Eye (tissue), 1 donor: ENCODE measurements at regions not wholly inside any gene's neighbourhood (a gene's known extent, or its start where the extent isn't known, plus 50 kb on each side); places are given as distances from the start of the nearest gene placed in this dataset.
"Not testable (repeated sequence)": the region's sequence is repeated elsewhere in the genome, so short reads cannot be mapped to it uniquely, and the experiment has no call there.

Experiments
- DNase-seq: peaks from one replicate; pipeline ENCODE4 v3.0.0-alpha.2; 2015

DNA sequence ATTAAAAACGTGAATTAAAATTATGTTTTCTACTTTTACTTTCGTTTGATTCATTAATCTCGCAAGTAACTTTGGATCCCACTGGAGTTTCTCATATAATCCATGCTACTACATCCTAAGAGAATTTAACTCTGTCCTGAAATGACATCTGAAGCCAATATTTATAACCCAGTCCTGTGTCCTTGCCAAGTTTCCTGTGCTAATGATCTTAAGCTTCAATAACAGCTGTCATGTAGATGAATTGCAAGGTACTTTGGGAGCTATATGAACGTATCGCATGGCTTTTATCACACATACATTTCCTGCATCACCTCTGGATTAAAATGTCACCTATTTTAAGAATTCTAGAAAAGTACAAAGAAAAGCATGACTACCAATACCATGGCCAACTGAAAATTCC lies 833.8 kb upstream of the CITED2 start:
- peak; percentile 7 for DNase-seq

DNA sequence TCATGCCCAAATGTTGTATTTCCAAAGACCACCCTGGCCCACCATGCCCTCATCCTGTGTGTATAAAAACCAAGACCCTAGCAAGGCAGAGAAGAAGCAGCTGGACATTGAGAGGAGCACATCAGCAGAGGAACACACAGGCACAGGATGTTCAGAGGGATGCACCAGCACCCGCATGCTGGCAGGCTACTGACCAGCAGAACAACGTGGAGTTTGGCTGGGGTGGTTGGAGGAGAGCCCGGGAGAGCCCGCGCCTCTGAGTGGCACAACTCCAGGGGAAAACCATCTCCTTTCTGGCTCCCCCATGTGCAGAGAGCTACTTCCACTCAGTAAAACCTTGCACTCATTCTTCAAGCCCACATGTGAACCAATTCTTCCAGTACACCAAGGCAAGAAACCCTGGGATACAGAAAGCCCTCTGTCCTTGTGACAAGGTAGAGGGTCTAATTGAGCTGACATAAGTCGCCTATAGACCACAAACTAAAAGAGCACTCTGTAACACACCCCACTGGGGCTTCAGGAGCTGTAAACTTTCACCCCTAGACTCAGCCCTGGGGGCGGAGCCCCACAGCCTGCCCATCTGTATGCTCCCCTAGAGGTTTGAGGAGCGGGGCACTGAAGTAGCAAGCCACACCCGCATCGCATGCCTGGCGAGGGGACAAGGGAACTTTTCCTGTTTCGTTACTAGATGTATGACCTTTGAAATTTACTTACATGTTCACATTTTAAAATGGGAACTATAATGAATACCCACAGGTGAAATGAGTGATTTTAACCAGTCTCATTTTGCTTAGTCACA lies 831.5 kb upstream of the CITED2 start:
- no peak for DNase-seq

DNA sequence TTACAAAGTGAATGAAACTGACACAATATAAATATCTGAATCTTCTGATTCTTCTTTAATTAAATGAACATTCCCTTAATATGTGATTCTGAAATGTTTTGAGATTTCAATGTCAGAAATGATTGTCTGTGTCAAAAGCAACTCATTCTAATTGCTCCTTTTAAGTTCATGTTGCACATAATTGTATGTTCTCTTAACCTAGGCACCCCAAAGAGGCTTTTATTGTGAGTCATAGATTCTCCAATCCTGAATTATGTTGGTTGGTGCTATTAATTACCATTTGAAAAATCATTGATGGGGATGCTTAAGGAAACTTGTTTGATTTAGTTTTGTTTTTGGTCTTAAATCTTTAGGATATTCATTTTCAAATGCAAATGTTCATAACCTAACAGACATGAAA lies 829.7 kb upstream of the CITED2 start:
- DNase-seq: no peak

DNA sequence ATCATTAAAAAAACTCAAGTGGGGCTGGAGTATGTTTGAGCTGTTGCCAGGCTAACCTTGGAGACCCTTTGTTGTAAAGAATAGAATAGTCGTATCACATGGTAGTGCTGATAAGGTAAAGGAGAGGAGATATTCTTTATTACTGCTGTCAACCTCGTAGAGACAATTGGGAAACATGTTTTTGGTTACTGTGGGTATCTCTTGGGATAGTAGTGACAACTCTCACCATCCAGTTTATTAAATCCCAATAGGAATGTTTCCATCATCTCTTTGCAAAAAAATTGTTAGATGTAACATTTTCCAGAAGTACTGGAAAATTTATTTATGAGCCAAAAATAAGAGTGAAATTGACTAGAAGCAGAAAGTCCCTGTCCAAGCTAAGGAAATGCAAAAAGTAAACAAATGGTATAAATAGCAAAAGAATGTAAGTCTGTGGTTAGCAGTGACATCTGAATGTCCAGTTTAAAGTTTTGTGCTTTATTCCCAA lies 829.3 kb upstream of the CITED2 start:
- DNase-seq: peak; percentile 26

DNA sequence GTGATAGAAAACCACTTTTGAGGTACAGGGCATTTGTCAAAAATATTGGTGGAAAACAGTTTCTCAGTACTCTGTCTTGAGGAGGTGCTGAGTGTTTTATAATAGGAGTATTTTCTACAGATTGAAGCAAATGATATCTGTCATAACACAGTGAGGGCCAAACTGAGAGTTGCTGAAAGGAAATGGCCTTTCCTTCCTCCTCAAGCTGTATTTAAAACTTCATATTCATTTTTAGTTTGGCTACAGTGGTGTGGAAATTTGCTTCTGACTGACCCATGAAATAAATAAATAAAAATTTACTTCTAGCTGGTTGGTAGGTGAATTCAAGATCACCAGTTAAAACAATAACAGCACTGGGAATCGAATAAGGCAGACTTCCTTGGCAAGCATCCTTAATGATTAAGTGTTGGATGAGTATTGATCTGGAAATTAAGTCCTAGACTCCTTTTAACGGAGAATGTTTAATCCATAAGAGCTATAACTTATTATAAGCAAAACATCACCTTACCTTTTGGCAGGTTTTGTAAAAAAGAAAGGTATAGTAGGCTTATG lies 828.6 kb upstream of the CITED2 start:
- DNase-seq: no peak

DNA sequence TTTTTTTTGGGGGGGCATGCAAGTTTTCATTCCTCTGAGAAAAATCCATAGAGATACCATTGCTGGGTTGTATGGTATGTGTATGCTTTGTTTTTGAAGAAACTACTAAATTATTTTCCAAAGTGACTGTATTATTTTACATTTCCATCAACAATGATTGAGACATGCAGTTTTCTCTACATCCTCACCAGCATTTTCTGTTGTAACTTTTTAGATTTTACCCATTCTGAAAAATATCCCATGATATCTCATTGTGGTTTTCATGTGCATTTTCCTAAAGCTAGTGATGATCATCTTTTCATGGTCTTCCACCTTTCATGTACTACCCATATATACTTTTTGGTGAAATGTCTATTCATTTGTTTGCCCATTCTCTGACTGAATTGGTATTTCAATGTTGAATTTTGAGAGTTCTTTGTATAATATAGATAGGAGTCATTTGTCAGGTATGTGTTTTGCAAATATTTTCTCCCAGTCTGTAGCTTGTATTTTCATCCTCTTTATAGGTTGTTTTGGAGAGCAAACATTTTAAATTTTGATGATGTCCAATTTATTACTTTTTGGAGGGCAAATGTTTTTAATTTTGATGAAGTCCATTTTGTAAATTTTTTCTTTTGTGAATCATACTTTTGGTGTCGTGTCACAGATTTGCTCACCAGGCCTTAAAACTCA lies 827.5 kb upstream of the CITED2 start:
- no peak for DNase-seq

DNA sequence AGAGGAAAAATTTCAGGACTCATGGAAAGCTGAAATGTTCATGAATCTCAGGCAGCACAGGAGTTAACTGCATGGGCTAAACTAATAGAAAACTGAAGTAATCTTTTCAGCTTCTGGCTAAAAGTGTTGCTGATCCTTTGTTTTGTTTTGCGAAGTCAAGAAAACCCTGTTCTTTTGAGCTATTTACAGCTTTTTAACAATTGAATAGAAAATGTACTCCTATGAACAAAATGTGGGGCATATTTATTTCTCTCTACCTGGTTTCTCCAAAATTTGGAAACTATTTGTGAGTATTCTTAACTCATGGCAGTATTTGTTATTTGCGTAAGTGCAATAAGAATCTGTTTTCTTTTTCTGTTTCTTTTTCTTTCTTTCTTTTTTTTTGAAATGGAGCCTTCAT lies 818.8 kb upstream of the CITED2 start:
- DNase-seq: no peak

DNA sequence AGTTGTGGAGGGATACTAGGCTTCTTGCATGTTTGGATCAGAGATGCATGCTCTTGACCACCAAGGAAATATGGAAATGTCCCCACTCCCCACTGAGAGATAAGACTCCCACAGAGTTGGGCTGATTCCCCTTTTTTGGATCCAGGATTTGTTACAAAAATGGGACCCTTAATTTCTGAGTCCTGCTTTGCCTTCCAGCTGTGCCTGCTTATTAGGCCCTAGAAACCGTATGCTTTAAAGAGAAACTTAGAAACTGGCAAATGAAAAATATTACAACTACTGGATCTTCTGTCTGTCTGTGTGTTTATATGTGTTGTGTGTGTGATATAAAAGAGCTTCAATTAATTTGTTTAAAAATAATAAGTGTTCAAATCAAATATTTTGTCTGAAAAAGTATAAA lies 817.6 kb upstream of the CITED2 start:
- no peak for DNase-seq

DNA sequence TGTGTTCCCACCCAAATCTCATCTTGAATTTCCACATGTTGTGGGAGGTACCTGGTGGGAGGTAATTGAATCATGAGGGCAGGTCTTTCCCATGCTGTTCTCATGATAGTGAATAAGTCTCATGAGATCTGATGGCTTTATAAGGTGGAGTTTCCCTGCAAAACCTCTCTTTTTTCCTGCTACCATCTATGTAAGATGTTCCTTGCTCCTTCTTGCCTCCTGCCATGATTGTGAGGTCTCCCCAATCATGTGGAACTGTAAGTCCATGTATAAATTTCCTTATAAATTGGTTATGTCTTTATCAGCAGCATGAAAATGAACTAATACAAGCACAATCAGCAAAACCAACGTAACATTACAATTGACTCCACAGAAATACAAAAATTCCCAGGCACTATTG lies 814.8 kb upstream of the CITED2 start:
- not testable (repeated sequence) for DNase-seq

DNA sequence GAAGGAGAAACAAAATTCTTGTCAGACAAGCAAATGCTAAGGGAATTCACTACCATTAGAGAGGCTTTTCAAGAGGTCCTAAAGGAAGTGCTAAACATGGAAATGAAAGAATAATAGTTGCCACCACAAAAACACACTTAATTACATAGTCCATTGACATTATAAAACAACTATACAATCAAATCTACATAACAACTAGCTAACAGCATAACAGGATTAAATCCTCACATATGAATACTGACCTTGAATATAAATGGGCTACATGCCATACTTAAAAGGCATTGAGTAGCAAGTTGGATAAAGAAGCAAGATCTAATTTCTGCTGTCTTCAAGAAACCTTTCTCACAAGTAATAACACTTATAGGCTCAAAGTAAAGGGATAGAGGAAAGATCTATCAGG lies 811.5 kb upstream of the CITED2 start:
- DNase-seq: no peak

DNA sequence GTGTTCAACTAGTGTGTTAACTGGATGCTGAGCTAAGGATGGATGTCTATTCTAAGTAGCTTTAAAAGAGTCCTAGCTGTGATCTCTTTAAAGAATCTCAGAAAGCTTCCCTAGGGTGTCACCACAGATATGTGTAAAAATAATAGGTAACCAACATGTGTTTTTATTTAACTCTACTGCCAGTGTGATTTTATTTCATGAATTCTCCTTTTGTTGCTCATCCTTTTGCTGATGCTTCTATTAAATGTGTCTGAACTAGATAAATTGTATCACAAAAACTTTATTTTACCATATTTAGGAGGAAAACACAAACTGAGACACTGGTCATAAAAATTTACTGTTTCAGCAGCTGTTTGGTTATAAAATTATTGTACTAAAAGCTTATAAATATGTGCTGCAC lies 809.4 kb upstream of the CITED2 start:
- no peak for DNase-seq

DNA sequence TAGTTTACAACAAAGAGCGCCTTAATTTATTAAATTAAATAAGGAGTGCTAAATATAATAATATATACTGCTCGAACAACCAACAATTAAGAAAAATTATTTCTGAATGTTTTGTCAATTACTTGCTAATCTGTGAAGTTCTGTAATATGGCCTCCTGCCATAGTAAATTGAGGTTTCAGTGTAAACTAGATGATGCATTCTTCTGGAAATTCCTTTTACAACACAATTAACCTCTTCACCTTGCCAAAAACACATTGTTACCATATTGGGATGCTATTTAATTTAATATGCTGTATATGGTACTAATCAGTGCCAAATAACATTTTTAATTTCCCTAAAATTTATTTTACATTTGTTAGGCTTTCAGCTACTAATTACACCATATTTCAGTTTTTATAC lies 808.4 kb upstream of the CITED2 start:
- DNase-seq: no peak

DNA sequence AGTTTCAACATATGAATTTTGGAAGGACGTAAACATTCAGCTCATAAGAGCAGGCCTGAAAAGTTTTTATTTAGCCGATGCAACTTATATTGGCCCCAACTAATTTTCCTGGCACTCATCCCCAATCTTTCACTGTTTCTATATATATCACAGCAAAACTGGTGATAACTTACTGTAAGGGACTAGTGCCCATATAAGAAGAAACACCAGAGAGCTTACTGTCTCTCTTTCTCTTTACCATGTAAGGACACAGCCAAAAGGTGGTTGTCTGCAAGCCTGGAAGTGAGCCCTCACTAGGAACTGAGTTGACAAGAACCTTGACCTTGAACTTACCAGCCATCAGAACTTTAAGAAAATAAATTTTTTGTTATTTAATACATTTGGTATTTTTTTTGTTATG lies 807.4 kb upstream of the CITED2 start:
- no peak for DNase-seq

DNA sequence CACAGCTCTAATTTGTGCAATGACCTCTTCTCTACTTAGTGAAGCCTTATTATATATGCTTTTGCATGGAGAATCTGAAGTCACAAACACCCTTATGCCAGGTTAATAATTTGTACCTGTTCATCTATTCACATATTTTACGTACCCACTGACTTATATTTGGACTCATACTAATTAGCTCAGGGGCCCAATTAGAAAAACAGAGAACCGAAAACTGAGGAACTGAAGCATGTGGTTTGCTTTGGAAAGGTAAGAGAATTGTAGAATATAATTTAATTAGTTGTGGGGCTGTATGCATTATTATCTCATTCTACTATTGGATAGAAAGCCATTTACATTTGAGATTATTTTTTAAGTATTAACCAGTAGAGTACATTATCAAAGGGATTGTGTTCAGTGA lies 805.9 kb upstream of the CITED2 start:
- DNase-seq: no peak

DNA sequence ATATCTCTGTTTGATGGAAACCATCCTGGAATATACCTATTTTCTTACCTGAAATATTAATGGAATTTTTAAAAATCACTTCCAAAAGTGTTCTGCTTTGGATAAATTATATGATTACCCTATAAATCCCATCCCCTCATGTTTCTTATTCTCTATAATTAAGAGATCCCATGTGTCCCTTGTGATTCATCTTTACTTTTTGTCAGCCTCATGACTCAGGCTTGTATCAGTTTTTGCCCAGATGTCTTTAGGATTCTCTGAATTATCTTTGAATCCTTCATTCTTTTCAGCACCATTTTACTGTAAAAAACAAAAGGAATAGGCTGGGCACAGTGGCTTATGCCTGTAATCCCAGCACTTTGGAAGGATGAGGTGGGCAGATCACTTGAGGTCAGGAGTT lies 804.5 kb upstream of the CITED2 start:
- no peak for DNase-seq

DNA sequence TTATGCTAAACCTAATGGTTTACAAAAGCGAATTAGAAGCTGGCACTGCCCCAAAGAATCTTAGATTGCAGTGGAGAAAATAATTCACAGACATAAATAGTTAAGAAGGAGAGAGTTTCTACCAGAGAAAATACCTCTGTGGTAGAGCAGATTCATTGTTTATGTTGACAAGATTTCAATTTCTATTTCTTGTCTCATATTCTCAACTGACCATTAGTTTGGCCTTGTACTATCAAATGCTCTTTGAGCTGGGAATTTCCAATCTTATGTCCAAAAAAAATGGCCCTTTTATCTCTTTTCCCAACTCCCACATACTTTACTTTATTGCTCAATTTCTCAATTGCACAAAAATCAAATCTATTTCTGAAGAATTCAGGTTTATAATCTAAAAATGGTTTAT lies 804.1 kb upstream of the CITED2 start:
- DNase-seq: no peak

DNA sequence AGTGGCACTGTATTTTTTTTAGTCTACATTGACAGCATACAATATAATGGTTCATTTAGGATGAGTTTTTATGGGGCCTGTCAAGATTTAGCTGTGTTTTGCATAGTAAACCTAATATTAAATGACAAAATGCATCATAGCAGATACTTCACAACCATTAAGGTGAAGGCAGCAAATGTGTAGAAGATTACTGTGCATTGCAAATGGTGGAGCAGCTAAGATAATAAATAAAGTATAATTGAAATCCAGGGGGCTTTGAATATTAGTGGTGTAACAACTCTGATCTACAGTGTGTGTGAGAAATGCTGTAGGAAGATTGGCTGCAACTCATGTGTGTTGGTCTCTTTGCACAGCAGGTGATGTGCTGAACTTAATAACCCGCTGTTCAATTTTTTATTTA lies 801.9 kb upstream of the CITED2 start:
- no peak for DNase-seq

DNA sequence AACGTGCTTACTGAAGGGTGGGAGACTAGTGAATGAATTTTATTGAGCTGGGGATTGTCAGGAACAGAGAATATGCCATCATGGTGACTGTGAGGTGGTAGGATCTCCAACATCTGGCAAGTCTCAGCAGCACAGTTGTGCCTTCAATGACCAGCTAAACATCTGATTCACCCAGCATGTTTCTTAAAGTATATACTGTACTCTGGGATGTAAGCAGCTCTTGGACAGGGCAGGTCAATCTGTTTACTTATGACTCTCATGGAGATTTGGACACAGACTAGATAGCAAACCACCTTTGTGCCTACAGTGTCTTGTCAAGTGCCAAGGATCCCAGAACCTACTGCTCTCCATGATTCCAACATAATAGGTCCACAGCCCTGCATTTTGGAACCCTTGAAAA lies 801.0 kb upstream of the CITED2 start:
- DNase-seq: no peak

DNA sequence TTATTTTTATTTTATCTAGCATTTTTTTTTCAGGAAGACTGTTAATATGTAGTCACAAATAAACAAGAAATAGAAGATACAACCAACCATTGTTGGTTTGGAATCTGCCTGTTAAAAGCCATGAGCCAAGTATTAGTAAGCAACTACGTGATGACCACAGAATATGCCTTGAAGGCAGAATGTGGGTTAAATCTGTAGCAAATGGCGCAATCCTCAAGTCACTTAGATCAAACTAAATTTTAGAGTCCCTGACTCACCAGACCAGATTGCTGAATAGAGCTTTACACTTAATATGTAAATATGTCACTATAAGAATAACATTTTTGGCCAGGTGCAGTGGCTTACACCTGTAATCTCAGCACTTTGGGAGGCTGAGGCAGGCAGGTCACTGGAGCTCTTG lies 800.1 kb upstream of the CITED2 start:
- DNase-seq: no peak

DNA sequence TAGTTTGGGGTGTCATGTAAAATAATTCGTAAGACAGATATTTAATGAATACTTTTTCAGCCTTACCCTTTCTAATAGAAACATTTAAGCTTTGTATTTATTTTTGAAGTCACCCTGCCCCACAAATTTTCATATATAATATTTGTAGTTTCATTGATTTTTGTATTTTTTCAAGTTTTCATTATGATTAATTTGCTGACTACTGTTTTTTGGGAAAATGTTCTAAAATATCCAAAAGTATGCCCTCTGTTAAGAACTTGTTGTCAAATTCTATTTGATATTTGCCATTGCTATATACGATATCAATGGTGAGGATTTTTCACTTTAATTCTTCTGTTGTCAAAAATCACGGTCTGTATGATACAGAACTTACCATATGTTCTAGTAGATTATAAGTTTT lies 793.9 kb upstream of the CITED2 start:
- DNase-seq: no peak

DNA sequence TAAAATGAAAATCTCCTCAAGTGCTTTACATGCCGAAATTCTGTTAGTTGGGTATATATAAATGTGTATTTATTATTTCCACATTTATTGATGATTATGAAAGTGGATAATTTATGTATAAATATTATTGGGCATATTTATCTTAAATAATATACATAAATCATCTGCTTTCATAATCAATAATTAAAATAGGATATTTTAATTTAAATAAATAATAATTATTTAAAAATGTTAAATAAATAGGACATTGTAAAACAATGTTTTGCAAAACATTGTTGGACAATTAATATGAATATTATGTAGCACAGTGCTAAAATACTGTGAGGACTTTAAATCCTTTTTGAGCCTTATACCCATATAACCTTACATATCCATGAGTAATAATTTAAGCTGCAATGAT lies 786.5 kb upstream of the CITED2 start:
- no peak for DNase-seq

DNA sequence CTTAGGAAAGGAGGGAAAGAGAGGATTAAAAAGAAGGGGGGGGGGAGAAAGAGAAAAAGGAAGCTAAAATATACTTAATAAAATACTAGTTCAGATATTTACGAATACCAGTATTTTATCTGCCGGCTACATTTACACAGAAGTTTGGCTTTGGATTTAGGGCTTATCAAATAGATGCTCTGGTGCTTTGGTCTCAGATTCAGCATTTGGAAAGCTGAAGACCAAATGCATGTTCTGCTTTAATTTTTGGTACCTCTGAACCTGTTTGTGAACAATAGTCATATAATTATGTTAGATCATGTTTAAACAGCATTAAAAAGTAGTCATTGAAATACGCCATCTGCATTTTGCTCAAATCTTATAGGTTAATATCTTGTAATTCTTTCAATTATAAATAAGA lies 786.0 kb upstream of the CITED2 start:
- DNase-seq: no peak

DNA sequence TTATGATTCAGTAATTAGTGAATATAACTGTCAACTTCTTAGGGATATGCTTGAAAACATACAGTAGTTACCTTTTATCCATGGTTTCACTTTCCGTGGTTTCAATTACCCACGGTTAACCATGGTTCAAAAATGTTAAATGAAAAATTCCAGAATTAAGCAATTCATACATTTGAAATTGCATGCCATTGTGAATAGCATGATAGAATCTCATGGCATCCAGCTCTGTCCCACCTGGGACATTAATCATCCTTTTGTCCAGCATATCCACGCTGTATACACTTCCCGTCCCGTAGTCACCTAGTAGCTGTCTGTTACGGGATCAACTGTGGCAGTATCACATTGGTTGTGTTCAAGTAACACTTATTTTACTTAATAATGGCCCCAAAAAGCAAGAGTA lies 781.7 kb upstream of the CITED2 start:
- no peak for DNase-seq

DNA sequence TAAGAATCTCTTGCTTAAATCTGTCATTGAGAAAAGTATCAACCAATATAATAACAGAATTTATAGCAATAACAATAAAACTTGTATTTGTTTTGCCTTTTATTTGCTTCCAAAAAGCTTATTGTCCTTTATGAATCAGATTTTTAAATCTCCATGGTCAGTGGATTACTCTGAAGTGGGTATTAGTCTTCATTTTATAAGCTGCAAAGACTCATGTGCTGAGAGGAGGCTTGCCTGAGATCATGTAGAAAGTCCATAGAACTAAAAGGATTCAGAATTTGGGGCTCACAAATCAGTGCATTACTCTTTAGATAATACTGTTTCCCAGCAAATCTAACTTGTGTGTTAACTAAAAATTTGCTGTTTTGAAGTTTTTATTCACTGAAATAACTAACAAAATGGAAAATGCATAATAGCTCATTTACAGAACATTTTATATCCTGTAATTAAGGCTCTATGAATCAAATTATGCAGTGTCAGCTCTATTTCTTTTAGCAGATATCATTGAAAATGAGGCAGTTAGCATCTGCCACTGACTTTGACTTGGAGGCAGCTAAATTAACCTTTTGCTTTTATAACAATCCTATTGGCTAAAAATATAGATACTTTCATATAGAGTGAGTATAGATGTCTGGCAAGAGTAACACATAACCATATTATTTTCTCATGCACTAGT lies 781.1 kb upstream of the CITED2 start:
- no peak for DNase-seq
